GM06990 (cell line): ENCODE measurements at regions not wholly inside any gene's neighbourhood (a gene's known extent, or its start where the extent isn't known, plus 50 kb on each side); places are given as distances from the start of the nearest gene placed in this dataset.

Experiments
- DNase-seq: peaks from one replicate; pipeline ENCODE4 v3.0.0-alpha.2; 2011; ENCODE audit not compliant: insufficient read length; ENCODE audit errors: extremely low read depth
- H3K27me3 ChIP-seq: replicated peaks from 2 replicates; pipeline ENCODE4 v1.6.0; 2011; ENCODE audit warnings: low read length; ENCODE audit not compliant: control insufficient read depth, insufficient read depth
- H3K36me3 ChIP-seq: 2 replicates; pipeline ENCODE4 v1.5.1; 2011; ENCODE audit warnings: low read length; ENCODE audit not compliant: control insufficient read depth, insufficient read depth
- H3K4me3 ChIP-seq: replicated peaks from 2 replicates; pipeline ENCODE4 v1.5.1; 2011; ENCODE audit warnings: low read depth, mild to moderate bottlenecking, control low read depth, low read length
- CTCF ChIP-seq: IDR thresholded peaks from 2 replicates; pipeline ENCODE4 v1.5.1; 2011; ENCODE audit warnings: low read length, control low read depth, mild to moderate bottlenecking, inconsistent platforms; ENCODE audit not compliant: insufficient read depth, poor library complexity, severe bottlenecking

GRCh38 chr3:64808061-64808460, 120.3 kb upstream of the ADAMTS9 start:
- Histone ChIP-seq H3K36me3 (no peaks in the 10 kb centered on the region), H3K4me3 (no peak overlapping the region), H3K27me3 (no peaks in the 10 kb centered on the region)
- TF ChIP-seq CTCF = no peak
- no peak for DNase-seq

GRCh38 chr3:64806668-64807605, 119.1 kb upstream of the ADAMTS9 start:
- TF ChIP-seq CTCF = no peak
- Histone ChIP-seq H3K4me3 (no peak overlapping the region), H3K36me3 (no peaks in the 10 kb centered on the region), H3K27me3 (no peaks in the 10 kb centered on the region)
- DNase-seq = no peak

- no peaks in the 10 kb centered on the region for H3K27me3 ChIP-seq
- no peaks in the 10 kb centered on the region for H3K36me3 ChIP-seq
- DNase-seq = no peak
- no peak for TF ChIP-seq CTCF
- no peak overlapping the region for H3K4me3 ChIP-seq
Observed at GRCh38 chr3:64805978-64806377, 118.2 kb upstream of the ADAMTS9 start.

GRCh38 chr3:64805248-64805647, 117.4 kb upstream of the ADAMTS9 start:
- H3K27me3 ChIP-seq = no peaks in the 10 kb centered on the region
- no peaks in the 10 kb centered on the region for H3K36me3 ChIP-seq
- no peak overlapping the region for H3K4me3 ChIP-seq
- DNase-seq = no peak
- TF ChIP-seq CTCF = no peak

- H3K4me3 ChIP-seq = no peak overlapping the region
Observed at GRCh38 chr3:64803469-64803868, 115.7 kb upstream of the ADAMTS9 start.

More at GRCh38 chr3:64803469-64803868, 115.7 kb upstream of the ADAMTS9 start:
- Histone ChIP-seq H3K27me3 (no peaks in the 10 kb centered on the region), H3K36me3 (no peaks in the 10 kb centered on the region)
- no peak for TF ChIP-seq CTCF
- DNase-seq = no peak
